ENCODE measurements at regions not wholly inside any gene's neighbourhood (a gene's known extent, or its start where the extent isn't known, plus 50 kb on each side); places are given as distances from the start of the nearest gene placed in this dataset.
"Not testable (repeated sequence)": the region's sequence is repeated elsewhere in the genome, so short reads cannot be mapped to it uniquely, and the experiment has no call there.

DNA sequence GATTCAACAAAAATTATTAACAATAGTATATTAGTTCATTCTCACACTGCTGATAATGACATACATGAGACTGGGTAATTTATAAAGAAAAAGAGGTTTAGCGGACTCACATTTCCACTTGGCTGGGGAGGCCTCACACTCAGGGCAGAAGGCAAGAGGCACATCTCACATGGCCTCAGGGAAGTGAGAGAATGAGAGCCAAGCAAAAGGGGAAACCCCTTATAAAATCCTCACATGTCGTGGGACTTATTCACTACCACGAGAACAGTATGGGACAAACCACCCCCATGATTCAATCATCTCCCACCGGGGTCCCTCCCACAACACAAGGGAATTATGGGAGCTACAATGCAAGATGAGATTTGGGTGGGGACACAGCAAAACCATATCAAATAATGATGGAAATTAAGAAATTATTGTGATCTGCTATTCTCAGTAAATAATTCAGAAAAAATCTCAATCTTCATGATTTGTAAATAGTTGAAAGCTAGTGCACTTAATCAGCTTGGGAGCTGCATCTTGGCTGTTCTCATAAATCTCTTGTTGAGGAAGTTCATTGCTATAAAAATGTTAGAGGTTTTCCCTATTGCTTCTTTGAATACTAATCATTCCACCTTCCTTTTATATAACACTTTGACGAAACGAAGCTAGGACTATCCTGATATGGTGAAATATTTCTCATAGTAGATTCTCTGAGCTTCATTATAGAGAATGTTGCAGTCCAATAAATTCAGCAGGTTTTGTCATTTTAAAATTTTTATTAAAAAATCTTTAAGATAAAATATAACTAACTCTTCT, 179.2 kb downstream of the SPDYE17 start:
- not testable (repeated sequence) for H3K4me3 ChIP-seq (ENCODE audit: low read depth in 1 of 2, low read length in 2 of 2); H3K4me1 ChIP-seq (ENCODE audit: control insufficient read depth in 2 of 2, insufficient read depth in 2 of 2, low read length in 1 of 2); H3K36me3 ChIP-seq (ENCODE audit: control insufficient read depth in 2 of 2, insufficient read depth in 2 of 2, low read length in 1 of 2); H3K9me3 ChIP-seq (ENCODE audit: control insufficient read depth in 2 of 2, insufficient read depth in 1 of 2, low read depth in 1 of 2, low read length in 1 of 2); H3K27me3 ChIP-seq (ENCODE audit: control insufficient read depth in 1 of 2, insufficient read depth in 2 of 2, low read length in 2 of 2); H3K27ac ChIP-seq (ENCODE audit: low read depth in 2 of 2, low read length in 1 of 2)
- WGBS, 2 donors, result 64 to 85% methylated on average over 6 of the region's 6 CpGs

DNA sequence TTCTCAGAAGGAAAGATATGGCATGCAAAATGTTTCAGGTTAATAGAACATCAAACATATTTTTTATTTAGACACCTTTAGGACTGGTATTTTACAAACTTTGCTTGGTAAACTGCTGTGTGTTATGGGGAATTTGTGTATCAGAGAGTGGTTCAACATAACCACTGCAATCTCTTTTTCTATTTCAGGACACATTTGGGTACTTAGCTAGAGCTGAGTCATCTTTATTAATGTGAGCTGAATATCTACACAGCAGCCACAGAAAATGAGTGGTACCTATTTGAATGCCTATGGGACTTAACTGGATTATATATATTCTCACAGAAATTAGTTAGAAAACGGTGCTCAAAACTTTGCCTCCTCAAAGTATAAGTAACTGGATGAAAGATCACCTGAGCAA, 179.8 kb downstream of the SPDYE17 start:
- H3K4me1 ChIP-seq (ENCODE audit: control insufficient read depth in 2 of 2, insufficient read depth in 2 of 2, low read length in 1 of 2); H3K27me3 ChIP-seq (ENCODE audit: control insufficient read depth in 1 of 2, insufficient read depth in 2 of 2, low read length in 2 of 2); H3K36me3 ChIP-seq (ENCODE audit: control insufficient read depth in 2 of 2, insufficient read depth in 2 of 2, low read length in 1 of 2); H3K27ac ChIP-seq (ENCODE audit: low read depth in 2 of 2, low read length in 1 of 2); H3K4me3 ChIP-seq (ENCODE audit: low read depth in 1 of 2, low read length in 2 of 2); H3K9me3 ChIP-seq (ENCODE audit: control insufficient read depth in 2 of 2, insufficient read depth in 1 of 2, low read depth in 1 of 2, low read length in 1 of 2): not testable (repeated sequence)
- WGBS, 2 donors, result no CpG with 5 or more reads among the region's 1 CpG

DNA sequence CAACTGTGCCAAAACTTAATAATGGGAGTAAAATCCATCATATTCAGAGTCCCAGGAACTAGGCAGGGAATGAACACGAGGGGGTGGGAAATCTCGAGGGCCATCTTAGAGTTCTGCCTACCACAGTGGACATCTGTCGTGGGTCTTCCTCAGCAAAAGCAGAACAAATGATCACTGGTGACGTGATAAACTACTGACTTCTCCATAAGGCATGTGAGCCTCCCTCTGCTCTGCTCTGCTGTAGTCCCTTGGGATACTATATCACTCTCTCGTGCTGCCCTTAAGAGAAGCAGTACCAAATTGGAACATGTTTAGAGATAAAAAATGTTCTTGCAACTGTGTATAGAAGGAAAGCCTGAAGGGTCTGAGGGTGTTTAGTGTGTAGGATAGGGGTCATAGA, 180.5 kb downstream of the SPDYE17 start:
- WGBS, 2 donors, result 74 to 86% methylated on average over 4 to 5 of the region's 5 CpGs
- H3K4me1 ChIP-seq (ENCODE audit: control insufficient read depth in 2 of 2, insufficient read depth in 2 of 2, low read length in 1 of 2); H3K9me3 ChIP-seq (ENCODE audit: control insufficient read depth in 2 of 2, insufficient read depth in 1 of 2, low read depth in 1 of 2, low read length in 1 of 2); H3K36me3 ChIP-seq (ENCODE audit: control insufficient read depth in 2 of 2, insufficient read depth in 2 of 2, low read length in 1 of 2); H3K27ac ChIP-seq (ENCODE audit: low read depth in 2 of 2, low read length in 1 of 2); H3K4me3 ChIP-seq (ENCODE audit: low read depth in 1 of 2, low read length in 2 of 2); H3K27me3 ChIP-seq (ENCODE audit: control insufficient read depth in 1 of 2, insufficient read depth in 2 of 2, low read length in 2 of 2): not testable (repeated sequence)

DNA sequence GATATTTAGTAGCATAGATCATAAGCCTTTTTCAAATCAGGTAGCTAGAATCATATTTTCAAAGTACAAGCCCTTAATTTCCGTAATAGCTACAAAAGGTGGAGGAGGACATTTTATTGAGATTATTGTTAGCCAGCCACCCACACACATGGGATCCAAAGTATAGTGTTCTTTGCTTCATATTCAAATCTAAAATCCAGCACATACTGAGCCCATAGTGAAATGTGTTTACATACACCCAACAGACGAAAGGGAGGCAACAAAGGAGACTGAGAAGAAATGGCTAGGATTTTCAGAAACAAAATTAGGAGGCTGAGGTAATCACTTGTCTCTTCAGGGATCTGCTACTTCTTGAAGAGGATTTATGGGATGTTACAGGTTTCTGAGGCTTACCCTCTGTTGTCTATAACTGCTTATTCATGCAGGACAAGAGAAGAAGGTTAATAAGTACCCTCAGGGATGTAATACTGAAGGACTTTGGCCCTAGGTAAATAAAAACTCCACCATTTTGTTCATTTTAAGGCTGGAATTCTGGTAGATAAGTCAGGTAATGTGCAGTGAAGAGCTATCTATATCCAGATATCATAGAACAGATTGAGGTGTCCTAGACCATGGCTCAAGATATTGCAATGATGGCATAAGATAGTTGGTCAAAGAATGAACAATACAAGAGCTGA, 182.1 kb downstream of the SPDYE17 start:
- H3K36me3 ChIP-seq (ENCODE audit: control insufficient read depth in 2 of 2, insufficient read depth in 2 of 2, low read length in 1 of 2); H3K9me3 ChIP-seq (ENCODE audit: control insufficient read depth in 2 of 2, insufficient read depth in 1 of 2, low read depth in 1 of 2, low read length in 1 of 2); H3K4me1 ChIP-seq (ENCODE audit: control insufficient read depth in 2 of 2, insufficient read depth in 2 of 2, low read length in 1 of 2); H3K4me3 ChIP-seq (ENCODE audit: low read depth in 1 of 2, low read length in 2 of 2); H3K27ac ChIP-seq (ENCODE audit: low read depth in 2 of 2, low read length in 1 of 2); H3K27me3 ChIP-seq (ENCODE audit: control insufficient read depth in 1 of 2, insufficient read depth in 2 of 2, low read length in 2 of 2): not testable (repeated sequence)
- 79 to 89% methylated on average over 2 of the region's 2 CpGs for WGBS, 2 donors

DNA sequence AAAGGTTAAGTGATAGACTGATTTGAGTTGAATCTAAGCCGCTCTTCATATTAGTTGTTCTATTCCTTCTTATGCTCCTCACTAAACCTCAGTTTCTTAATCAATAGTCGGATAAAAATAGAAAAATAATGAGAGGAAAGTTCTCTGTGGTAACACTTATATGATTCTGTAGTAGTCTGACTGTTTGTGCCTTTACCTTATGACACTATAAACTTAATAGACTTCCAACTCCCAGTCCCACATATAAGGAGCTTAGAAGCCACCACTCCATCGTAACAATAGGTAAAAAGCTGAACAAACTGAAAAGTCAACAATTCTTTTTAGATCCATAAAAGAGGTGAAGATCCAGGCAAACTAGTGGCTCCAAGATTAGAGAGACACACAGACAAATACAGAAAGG, 192.3 kb downstream of the SPDYE17 start:
- not testable (repeated sequence) for H3K9me3 ChIP-seq (ENCODE audit: control insufficient read depth in 2 of 2, insufficient read depth in 1 of 2, low read depth in 1 of 2, low read length in 1 of 2); H3K36me3 ChIP-seq (ENCODE audit: control insufficient read depth in 2 of 2, insufficient read depth in 2 of 2, low read length in 1 of 2); H3K27me3 ChIP-seq (ENCODE audit: control insufficient read depth in 1 of 2, insufficient read depth in 2 of 2, low read length in 2 of 2); H3K4me1 ChIP-seq (ENCODE audit: control insufficient read depth in 2 of 2, insufficient read depth in 2 of 2, low read length in 1 of 2); H3K4me3 ChIP-seq (ENCODE audit: low read depth in 1 of 2, low read length in 2 of 2); H3K27ac ChIP-seq (ENCODE audit: low read depth in 2 of 2, low read length in 1 of 2)
- 87 to 96% methylated on average over 3 of the region's 3 CpGs for WGBS, 2 donors

DNA sequence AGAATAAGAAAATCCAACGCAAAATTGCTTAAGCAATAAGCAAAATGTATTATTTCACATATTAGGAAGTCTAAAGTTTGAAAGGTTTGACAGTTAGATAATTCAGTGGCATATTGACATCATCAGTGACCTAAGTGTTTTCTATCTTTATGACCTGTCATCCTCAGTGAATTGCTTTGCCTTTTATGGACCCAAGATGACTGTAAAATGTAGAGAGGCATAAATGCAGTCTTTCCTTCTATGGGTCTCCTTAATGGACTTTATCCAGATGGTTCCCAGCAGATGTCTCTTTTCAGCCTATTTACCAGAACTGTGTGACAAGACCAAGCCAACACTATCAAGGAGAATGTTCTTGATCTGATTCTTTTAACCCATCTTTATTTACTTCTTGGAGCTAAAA, 192.9 kb downstream of the SPDYE17 start:
- not testable (repeated sequence) for H3K36me3 ChIP-seq (ENCODE audit: control insufficient read depth in 2 of 2, insufficient read depth in 2 of 2, low read length in 1 of 2); H3K27ac ChIP-seq (ENCODE audit: low read depth in 2 of 2, low read length in 1 of 2); H3K4me1 ChIP-seq (ENCODE audit: control insufficient read depth in 2 of 2, insufficient read depth in 2 of 2, low read length in 1 of 2); H3K9me3 ChIP-seq (ENCODE audit: control insufficient read depth in 2 of 2, insufficient read depth in 1 of 2, low read depth in 1 of 2, low read length in 1 of 2); H3K27me3 ChIP-seq (ENCODE audit: control insufficient read depth in 1 of 2, insufficient read depth in 2 of 2, low read length in 2 of 2); H3K4me3 ChIP-seq (ENCODE audit: low read depth in 1 of 2, low read length in 2 of 2)
- WGBS, 2 donors, result 67 to 92% methylated on average over 1 of the region's 1 CpG

DNA sequence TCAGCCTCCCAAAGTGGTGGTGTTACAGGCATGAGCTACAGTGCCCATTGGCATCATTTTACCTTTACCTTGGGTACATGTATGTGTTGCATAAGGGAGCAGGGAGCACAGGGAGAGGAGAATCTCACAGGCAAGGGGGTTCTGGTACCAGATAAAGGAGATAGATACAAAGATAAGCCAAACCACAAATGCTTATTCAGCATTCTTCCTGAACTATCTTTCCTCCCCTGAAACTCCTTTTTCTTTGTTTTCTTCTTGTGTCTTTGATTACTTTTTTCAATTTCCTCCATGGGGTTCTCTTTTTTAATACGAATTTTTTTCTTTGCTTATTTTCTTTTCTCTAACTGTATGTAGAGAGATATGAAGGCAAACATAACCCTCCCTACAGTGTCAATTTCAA, 193.8 kb downstream of the SPDYE17 start:
- H3K27ac ChIP-seq (ENCODE audit: low read depth in 2 of 2, low read length in 1 of 2); H3K4me3 ChIP-seq (ENCODE audit: low read depth in 1 of 2, low read length in 2 of 2): not testable (repeated sequence)
- WGBS, 2 donors, result 63 to 77% methylated on average over 1 of the region's 1 CpG

DNA sequence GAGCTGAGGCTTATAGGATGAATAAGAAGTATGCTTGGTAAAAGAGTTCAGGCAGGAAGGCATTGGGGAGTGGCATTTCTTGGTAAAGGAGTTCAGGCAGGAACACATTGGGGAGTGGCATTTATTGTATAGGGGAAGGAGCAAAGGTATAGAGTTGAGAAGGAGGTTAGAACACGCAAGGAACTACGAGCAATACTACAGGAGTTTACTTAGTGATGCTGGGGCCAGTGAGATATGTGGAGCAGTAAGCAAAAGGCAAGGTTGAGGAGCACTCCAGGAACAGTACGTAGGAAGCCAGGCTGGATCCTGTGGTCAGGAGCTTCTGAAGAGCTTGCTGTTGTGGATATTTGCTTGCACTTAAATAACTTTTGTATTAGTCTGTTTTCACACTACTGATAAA, 202.2 kb upstream of the POMZP3 start:
- not testable (repeated sequence) for H3K9me3 ChIP-seq (ENCODE audit: control insufficient read depth in 2 of 2, insufficient read depth in 1 of 2, low read depth in 1 of 2, low read length in 1 of 2); H3K4me3 ChIP-seq (ENCODE audit: low read depth in 1 of 2, low read length in 2 of 2); H3K4me1 ChIP-seq (ENCODE audit: control insufficient read depth in 2 of 2, insufficient read depth in 2 of 2, low read length in 1 of 2); H3K27me3 ChIP-seq (ENCODE audit: control insufficient read depth in 1 of 2, insufficient read depth in 2 of 2, low read length in 2 of 2); H3K36me3 ChIP-seq (ENCODE audit: control insufficient read depth in 2 of 2, insufficient read depth in 2 of 2, low read length in 1 of 2)
- WGBS, 2 donors, result 71 to 74% methylated on average over 3 of the region's 3 CpGs
- H3K27ac ChIP-seq (ENCODE audit: low read depth in 2 of 2, low read length in 1 of 2), result peak overlapping the region in 1 of 2 donors; percentile 42

More for the DNA sequence above, 193.8 kb downstream of the SPDYE17 start:
- H3K4me1 ChIP-seq (ENCODE audit: control insufficient read depth in 2 of 2, insufficient read depth in 2 of 2, low read length in 1 of 2); H3K36me3 ChIP-seq (ENCODE audit: control insufficient read depth in 2 of 2, insufficient read depth in 2 of 2, low read length in 1 of 2); H3K27me3 ChIP-seq (ENCODE audit: control insufficient read depth in 1 of 2, insufficient read depth in 2 of 2, low read length in 2 of 2); H3K9me3 ChIP-seq (ENCODE audit: control insufficient read depth in 2 of 2, insufficient read depth in 1 of 2, low read depth in 1 of 2, low read length in 1 of 2): not testable (repeated sequence)

DNA sequence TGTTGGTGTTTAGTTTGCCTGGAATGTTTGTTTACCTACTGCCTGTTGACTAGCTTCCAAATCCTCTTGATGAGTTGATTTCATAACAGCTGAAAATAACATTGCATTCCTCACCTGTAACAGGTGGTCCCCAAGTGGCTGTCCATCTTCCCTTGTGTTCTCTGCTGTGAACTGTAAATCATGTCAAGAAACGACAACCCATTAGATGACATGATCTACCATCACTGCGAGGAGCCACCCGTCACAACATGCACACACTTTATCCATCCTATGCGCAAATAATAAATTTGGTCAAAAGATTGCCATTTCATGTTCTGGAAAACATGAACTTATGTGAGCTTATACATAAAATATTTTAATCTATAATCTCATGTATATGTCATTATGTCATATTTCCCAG, 199.1 kb upstream of the POMZP3 start:
- not testable (repeated sequence) for H3K4me3 ChIP-seq (ENCODE audit: low read depth in 1 of 2, low read length in 2 of 2); H3K4me1 ChIP-seq (ENCODE audit: control insufficient read depth in 2 of 2, insufficient read depth in 2 of 2, low read length in 1 of 2); H3K27me3 ChIP-seq (ENCODE audit: control insufficient read depth in 1 of 2, insufficient read depth in 2 of 2, low read length in 2 of 2); H3K9me3 ChIP-seq (ENCODE audit: control insufficient read depth in 2 of 2, insufficient read depth in 1 of 2, low read depth in 1 of 2, low read length in 1 of 2); H3K36me3 ChIP-seq (ENCODE audit: control insufficient read depth in 2 of 2, insufficient read depth in 2 of 2, low read length in 1 of 2); H3K27ac ChIP-seq (ENCODE audit: low read depth in 2 of 2, low read length in 1 of 2)
- 95 to 97% methylated on average over 4 of the region's 4 CpGs for WGBS, 2 donors

DNA sequence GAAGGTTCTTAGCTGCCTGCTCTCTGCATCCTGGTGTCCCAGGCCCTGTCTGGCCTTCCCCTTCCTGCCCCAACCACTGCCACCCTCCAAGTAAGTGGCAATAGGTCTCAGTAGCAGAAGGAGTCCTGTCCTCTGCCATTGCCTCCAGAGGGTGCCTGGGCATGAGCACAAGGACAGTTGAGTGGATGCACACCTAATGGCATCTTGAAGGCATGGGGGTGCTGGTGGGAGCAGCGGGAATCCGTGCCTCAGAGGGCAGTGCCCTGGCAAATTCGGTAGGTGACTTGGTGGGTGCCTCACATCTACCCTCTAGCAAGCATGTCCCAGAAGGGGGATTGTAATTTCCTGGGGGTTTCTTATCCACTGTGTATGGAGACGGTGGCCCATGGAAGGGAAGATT, 182.8 kb upstream of the POMZP3 start:
- H3K36me3 ChIP-seq (ENCODE audit: control insufficient read depth in 2 of 2, insufficient read depth in 2 of 2, low read length in 1 of 2); H3K4me1 ChIP-seq (ENCODE audit: control insufficient read depth in 2 of 2, insufficient read depth in 2 of 2, low read length in 1 of 2); H3K27me3 ChIP-seq (ENCODE audit: control insufficient read depth in 1 of 2, insufficient read depth in 2 of 2, low read length in 2 of 2); H3K9me3 ChIP-seq (ENCODE audit: control insufficient read depth in 2 of 2, insufficient read depth in 1 of 2, low read depth in 1 of 2, low read length in 1 of 2); H3K27ac ChIP-seq (ENCODE audit: low read depth in 2 of 2, low read length in 1 of 2); H3K4me3 ChIP-seq (ENCODE audit: low read depth in 1 of 2, low read length in 2 of 2): not testable (repeated sequence)
- WGBS, 2 donors, result 94 to 96% methylated on average over 4 of the region's 4 CpGs
